HG03196 (cell line): ENCODE measurements at regions not wholly inside any gene's neighbourhood (a gene's known extent, or its start where the extent isn't known, plus 50 kb on each side); places are given as distances from the start of the nearest gene placed in this dataset.
"Not testable (repeated sequence)": the region's sequence is repeated elsewhere in the genome, so short reads cannot be mapped to it uniquely, and the experiment has no call there.

ENCODE experiments used
- ATAC-seq: cut with Tn5 transposase; IDR thresholded peaks from one replicate; pipeline ENCODE4 v1.9.1; 2021; ENCODE audit not compliant: unreplicated experiment

DNA sequence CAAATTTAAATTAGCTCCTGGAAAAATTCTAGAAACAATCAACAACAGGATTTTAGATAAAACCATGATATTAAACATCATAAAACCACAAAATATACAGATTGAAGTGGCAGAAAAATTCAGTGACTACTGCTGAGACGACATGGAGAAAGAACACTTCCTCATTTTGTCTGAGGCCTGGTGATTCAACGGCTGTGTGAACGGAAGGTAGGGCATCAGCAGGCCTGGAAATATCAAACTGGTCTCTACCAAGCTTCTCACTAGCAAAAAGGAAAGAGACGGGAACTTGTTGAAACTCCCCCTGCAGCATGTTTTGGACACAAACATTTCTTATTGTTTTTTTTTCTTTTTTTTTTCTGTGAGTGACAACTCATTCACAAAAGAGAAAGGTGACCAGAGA, 58.0 kb upstream of the AHI1 start:
- ATAC-seq, result no peak

DNA sequence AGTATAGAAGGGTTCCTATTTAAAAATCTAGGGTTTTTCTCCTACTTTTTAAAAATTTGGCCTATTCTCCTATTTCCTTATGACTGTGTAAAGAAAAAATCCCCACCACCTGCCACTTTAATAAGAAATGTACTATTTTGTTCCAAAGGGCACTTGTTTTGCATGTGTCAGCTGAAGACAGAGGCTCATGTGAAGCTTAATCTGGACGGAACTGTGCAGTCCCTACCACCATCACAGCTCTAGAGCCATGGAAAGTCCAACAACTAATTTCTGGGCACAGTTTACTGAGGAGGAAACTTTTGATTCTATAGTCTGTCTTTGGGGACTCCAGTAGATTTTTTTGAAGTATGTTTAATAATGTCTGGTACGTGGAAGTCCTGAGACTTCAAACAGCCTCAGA, 60.0 kb upstream of the AHI1 start:
- ATAC-seq, result no peak

DNA sequence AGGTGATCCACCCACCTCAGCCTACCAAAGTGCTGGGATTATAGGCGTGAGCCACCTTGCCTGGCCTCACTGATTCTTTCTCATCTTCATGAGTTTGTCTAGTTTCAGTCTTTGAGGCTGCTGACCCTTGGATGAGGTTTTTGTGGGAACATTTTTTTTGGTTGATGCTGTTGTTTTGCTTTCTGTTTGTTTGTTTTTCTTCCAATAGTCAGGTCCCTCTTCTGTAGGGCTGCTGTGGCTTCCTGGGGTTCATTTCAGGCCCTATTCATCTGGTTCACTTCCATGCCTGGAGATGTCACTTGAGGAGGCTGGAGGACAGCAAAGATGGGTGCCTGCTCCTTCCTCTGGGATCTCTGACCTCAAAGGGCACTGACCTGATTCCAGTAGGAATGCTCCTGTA, 68.1 kb upstream of the AHI1 start:
- ATAC-seq, result not testable (repeated sequence)

DNA sequence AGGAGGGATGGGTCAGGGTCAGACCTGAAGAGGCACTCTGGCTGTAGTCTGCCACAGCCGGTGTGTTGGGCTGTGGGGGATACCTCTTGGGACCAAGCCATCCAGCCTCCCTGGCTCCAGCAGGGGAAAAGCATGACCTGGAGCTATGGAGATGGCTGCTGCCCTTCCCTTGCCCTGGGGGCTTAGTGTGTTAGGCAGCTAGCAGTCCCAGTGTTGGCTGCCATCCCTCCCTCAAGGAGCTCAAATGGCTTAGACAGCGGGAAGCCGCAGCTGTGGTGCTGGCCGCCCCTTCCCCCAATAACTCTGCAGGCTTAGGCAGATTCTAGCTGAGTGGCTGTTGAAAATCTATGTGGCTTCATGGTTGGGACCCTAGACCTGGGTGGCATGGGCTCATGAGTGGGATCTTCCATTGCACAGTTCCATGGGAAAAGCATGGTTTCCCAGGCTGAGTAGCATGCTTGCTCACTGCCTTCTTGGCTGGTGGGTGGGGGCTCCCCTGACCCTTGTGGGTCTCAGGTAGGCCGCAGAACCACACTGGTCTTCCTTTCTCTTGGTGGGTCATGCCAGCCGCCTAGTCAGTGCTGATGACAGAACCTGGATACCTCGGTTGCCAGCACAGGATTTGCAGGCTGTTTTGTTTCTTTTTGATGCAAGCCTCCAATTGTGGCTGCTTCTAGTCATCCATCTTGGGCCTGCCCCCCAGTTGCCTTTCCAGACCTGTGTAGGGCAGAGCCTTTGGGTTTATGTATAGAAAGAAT, 69.0 kb upstream of the AHI1 start:
- ATAC-seq, result no peak

DNA sequence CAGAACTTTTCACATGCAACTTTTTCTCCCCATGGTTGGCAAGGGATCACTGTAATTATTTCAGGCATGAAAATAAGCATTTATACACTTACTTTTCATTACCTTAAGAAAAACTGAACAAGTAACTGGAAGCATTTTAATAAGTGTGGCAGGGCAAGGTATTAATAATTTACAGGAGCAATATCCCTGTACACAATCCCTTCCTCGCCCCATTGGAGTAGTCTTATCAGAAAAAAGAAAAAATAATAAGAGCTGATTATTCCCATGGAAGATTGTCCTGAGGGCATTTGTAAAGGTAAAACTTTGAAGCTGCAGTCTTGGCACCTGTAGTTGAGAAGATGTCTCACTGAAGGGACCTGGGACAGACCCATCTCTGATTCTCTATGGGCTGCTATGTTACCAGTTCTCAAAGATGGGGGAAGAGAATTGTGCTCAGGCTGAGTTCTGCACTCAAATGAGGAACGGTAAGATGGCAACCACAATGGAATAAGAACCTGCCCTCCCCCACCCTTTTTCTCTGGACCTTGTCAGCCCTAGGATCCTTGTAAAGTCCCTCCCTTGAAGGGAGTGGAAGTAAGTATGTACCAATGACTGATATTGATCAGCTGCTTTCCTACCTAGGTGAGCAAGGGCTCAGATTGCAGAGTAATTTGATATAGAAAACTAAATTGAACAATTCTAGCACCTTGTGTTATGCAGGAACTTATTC, 70.0 kb upstream of the AHI1 start:
- ATAC-seq, result no peak

DNA sequence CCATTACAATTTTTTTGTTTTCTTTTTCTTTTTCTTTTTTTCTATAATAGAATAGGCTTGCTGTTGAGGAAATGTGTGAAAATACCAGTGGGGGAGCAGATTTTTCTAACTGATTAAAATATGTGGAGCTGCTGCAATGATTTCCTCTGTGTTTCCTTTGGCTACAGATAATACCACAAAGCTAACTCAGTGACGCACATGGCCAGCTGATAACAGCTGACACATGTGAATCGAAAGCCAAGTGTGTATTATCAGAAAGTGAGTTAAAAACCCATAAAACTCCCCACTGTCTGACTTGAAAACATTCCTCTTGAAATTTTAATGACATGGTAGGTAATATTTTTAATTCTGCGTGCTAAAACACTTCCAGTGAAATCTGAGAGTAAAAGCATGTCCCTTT, 70.8 kb upstream of the AHI1 start:
- peak; percentile 67 for ATAC-seq

DNA sequence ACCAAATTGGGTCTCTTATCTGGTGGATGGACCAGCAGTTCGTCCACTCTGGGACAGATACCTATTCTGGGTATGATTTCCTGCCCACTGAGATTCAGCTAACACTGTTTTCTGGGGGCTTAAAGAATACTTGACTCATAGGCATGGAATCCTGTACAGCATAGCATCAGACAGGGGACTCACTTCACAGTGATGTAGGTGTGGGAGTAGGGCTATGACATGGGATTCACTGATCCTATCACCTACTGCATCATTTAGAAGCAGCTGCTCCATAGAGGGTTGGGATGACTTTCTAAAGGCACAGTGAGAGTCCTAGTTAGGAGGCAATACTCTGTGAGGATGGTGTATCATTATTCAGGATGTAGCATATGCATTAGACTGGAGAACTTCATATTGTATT, 74.5 kb upstream of the AHI1 start:
- no peak for ATAC-seq

DNA sequence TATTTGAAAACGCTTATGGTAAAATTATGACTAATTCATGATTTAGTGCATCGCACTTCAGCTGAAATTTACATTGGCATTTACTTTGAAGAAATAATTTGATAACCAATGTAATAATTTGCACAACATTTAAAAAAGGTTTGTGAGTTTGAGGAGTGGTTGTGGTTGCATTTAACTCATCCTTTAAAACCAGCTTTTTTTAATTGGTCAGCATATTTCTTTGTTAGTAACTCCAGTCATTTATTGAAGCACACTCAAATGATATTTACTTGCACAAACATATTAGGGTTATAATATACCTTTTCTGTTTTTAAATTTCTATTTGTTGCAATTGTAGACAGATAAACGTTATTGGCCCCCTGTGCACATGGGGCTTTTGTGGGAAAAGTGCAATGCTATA, 78.1 kb upstream of the AHI1 start:
- no peak for ATAC-seq

DNA sequence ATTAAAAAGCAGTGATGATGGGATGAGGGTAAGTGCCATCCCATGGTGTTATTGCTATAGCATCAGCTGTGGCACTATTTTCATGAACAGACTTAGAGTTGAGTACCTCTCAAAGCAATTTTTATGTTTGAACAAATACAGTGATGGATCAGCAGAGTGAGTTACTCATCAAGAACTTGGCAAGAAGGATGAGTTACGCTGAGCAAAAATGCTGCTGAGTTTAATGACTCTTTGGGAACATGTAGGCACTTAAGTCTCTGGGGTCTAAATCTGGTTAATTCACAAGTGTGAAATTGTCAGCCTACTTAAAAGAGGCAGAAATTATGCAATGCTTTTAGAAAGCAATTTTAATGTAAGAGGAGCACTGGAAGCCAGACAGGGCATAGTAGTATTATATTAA, 78.5 kb upstream of the AHI1 start:
- ATAC-seq, result no peak

DNA sequence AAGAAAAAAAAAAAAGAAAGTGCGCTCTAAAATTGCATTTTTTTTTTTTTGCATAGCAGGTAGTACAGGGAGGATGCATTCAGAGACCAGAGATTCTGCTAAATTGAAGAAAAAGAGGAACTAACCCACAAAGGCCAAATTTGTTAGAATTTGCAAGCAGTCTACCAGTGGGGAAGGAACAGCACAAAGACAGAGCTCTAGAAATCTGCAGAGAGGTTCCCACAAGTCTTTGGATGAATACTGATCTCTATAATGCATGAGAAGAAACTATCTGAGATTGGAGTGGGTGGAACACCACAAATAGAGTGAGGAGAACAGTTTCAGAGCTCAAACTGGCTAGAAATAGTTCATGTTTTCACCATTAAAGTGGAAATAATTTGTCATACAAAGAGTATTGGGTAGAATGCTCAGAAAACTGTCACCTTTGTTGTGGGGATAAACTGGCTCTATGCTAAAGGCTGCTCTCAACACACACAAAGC, 79.6 kb upstream of the AHI1 start:
- peak; percentile 72 for ATAC-seq

DNA sequence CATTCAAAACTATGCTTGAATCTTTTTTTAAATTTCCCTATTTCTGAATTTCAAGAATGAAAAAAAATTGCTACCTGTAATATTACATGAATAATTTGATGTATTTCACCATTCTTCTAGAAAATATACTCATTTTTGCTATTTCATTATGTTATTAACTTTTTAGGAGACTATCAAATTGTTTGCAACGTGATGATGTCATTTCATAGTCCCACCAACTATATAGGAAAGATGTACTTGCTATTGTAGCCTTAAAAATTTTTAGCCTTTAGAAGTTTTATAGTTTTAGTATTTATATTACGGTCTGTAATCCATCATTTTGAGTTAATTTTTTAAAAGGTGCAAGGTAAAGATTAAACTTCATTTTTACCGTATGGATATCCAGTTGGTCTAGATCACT, 81.4 kb upstream of the AHI1 start:
- ATAC-seq, result no peak

DNA sequence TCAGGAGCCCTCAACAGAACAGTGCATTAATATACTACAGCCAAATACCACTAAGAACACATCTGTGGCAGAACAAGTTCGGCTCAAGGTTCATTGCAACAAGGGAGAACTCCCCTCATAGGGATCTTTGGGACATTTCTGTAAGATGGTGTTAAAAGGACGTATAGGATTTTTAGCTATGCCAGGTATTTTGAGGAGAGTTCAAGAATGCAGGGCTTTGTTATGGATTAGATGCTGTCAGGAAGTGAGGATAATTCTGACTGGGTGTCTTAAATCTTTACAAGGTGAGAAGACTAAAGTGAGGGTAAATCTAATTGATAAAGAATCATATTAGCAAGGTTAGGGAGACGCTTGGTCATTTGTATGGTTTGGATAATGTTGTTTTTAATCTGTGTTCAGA, 83.7 kb upstream of the AHI1 start:
- no peak for ATAC-seq

DNA sequence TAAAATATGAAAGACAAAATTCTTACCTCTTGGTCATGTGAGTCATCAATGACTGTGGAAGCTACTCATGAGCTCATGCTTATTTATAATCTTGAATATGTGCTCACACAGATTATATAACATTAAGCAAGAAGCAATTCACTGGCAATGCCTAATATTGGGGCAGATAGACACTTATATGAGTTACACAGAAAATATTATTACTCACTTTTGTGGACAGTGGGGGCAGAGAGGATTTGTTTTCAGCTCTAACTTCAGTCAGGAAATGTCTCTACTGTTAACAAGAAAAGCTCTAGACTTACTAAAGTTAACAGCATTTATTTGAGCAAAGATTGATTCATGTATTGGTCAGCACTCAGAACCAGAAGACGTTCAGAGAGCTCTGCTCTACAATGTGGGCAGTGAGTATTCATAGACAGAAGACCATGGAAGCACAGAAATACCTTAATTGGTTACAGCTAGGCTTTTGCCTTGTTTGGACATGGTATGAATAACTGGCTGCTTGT, 85.8 kb upstream of the AHI1 start:
- ATAC-seq, result no peak

DNA sequence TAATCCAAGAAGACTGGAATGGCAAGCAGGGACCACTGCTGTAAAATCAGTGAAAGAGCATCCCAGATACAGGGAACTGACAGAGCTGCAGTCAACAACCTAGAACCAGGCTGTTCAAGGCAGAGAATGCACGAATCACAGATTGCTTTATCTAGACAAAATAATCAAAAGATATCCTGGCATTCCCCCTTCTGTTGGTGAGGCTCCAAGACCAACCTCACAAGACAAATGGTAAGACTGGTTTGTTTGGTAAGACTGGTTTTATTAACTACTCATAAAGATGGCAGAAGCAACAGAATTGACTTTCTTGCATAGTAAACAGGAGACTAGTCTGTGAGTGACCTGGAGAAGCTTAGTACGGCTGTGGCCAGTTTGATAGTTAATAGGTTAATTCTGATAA, 88.8 kb upstream of the AHI1 start:
- ATAC-seq, result no peak

DNA sequence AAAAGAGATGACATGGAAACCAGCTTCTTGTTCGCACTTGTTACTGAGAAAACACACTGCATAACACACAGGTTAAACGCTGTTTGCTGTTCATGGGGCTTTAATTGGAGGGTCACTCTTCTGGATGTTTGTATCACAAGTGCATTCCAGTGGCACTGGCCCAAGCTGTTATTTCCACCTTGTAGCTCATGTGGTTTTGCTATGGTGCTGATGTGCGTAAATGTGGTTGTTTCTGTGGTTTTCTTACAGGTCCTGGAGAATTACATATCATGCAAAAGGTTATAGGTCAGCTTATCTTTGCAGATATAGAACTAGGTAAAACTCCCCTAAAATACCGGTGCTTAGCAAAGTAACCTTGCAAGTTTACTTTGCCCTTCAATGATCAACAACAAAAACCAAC, 89.3 kb upstream of the AHI1 start:
- ATAC-seq, result no peak

DNA sequence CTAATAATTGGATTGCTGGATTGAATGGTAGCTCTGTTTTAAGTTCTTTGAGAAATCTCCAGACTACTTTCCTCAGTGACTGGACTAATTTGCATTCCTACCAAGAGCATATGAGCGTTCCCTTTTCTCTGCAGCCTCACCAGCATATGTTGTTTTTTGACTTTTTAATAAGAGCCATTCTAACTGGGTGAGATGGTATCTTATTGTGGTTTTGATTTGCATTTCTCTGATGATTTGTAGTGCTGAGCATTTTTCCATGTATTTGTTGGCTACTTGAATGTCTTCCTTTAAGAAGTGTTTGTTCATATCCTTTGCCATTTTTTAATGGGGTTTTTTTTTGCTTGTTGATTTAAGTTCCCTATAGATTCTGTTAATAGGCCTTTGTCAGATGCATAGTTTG, 94.7 kb upstream of the AHI1 start:
- ATAC-seq, result no peak

DNA sequence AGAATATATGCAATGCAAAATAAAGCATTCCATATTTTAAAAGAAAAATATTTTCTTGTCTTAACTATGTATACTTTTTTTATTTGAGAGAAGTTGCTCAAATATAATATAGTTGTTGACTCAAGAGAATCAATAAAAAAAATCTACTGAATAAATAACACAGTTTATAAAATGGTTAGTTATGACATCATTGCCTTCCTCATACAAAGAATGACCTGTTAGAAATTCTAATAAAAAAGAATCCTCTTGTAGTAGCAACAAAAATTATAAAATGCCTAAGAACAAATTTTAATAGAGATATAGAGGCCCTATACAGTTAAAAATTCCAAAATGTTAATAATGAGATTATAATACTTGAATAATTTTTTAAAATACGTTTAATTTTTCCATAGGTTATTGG, 96.5 kb upstream of the AHI1 start:
- ATAC-seq, result no peak

DNA sequence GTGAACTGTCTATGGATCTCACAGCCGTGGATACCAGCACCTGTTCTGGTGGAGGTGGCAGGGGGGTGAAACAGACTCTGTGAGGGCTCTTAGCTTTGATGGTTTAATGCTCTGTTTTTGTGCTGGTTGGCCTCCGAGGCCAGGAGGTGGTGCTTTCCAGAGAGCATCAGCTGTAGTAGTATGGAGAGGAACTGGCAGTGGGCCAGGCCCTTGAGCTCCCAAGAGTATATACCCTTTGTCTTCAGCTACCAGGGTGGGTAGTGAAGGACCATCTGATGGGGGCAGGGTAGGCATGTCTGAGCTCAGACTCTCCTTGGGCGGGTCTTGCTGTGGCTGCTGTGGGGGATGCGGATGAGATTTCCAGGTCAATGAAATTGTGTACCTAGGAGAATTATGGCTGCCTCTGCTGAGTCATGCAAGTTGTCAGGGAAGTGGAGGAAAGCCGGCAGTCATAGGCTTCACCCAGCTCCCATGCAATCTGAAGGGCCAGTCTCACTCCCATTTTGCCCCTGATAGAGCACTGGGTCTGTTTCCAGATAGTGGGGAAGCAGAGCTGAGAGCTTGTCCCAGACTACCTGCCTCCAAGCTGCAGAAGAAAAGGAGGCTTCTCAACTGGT, 102.7 kb upstream of the AHI1 start:
- no peak for ATAC-seq

DNA sequence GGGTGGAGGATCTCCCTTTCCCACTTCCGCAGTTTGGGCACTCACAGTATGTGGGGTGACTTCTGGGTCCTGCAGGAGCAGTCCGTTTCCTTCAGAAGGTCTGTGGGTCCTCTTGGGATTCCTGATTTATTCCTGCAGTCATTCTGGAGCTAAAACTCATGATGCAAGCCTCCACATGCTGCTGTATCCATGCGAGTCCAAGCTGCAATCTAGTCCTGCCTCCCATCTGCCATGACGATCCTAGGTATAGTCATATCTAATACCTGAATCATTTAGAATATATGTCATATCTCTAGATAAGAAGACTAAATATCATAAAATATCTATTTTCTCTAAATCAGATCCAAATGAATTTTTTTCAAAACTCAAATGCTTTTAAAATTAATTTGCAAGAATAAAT, 103.4 kb upstream of the AHI1 start:
- ATAC-seq, result no peak

DNA sequence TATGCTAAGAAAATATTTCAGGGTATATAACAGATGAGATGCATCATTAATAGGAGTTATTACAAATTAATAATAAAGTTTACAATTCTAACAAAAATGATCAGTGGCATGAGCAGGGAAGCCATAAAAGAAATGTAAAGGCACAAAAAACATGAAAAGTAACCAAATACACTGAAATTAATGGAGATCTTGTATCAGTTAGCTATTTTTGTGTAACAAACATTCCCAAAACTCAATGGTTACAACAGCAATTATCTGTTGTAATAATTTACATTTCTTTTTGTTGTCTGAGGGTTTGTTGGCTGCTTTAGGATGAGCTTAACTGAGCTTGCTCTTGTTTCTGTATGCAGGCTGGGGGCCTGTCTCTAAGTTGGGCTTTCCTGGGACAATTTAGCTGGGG, 104.3 kb upstream of the AHI1 start:
- ATAC-seq, result no peak

DNA sequence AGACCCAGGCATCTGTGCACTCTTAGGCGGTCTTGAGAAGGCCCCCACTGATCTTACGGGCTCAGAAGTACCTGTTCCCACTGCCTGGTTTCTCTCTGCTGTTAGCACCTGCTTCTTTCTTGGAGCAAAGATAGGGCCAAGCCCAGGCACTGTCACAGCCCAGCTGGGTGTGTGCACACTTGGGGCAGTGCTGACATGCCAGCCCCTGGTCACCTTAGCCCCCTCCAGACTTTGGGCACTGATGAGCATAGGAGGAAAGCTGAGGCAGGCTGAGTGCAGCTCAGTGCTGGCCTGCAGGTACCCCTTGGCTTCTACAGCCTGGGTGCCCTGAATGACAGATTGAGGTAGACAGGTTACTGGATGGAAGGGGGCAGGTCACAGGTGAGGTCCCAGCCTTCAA, 105.7 kb upstream of the AHI1 start:
- no peak for ATAC-seq
